ENCODE measurements at regions not wholly inside any gene's neighbourhood (a gene's known extent, or its start where the extent isn't known, plus 50 kb on each side); places are given as distances from the start of the nearest gene placed in this dataset.

DNA sequence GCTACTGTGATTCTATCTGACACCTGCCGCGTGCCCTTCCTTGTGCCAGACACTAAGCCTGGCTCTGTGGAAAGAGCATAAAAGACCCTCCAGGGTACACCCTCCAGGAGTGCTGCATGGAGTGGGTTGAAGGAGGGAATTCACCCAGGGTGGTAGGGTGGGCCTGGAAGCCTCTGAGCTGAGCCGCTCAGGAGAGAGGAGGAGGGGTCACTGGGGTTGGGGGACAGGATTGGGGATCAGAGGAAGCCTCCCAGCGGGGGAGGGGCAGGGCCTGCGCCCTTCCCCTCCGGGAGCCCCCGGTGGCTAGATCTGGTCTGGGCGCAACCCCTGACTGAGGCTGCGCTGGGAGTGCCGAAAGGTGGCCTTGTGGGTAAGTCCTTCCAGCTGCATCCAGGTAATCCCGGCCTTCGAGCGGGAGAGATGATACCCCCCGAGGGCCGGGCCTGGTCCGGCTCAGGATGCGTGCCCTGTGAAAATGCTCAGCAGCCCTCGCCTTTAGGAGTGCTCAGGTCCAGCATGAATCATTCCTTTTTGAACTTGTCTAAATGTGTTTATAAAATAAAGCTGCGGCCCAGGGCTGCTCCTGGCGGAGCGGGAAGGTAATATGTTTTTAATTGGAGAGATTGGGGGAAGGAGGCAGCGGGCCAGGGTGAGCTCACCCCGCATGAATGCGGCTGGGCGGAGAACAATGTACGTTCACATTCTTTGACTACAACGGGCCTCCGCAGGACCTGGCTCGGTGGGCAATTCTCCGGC lies 118.1 kb upstream of the SMIM23 start (continued):
- no peak for TF ChIP-seq ZBTB43 (CRISPR knock-in tag; conservative IDR thresholded peaks at IDR 0.05)
- TF ChIP-seq NCOR1 (IDR thresholded peaks at IDR 0.05; ENCODE audit: borderline replicate concordance, low read length) = no peak
- no peak for TF ChIP-seq SRSF1 (optimal IDR thresholded peaks at IDR 0.05; ENCODE audit: low read depth, low read length)
- no peak for TF ChIP-seq ZNF609 (CRISPR knock-in tag; IDR thresholded peaks at IDR 0.05; ENCODE audit: borderline replicate concordance)

DNA sequence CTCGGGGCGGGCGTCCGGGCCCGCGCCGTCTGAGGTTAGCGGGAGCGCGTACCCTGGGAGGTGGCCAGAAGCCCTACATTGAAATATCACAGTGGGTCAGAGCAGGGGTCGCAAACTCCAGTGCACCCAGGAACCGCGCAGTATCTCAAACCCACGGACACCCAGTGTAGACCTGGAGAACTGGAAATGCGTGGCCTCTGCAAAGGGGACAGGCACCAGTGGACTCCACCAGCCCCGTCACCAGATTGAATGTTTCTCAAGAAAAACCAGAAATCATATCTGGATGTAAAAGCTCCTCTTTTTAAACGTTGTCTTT lies 117.6 kb upstream of the SMIM23 start:
- H3K27ac ChIP-seq (ENCODE audit: extremely low read length, insufficient read depth, low read length) = no peak overlapping the region
- H3K4me2 ChIP-seq (ENCODE audit: low read depth, low read length) = no peak overlapping the region
- ATAC-seq = no peak
- no peaks in the 10 kb centered on the region for H3K9me3 ChIP-seq (ENCODE audit: low read length)
- no TSS peak for BruUV-seq (replicated peaks)
- H3K27me3 ChIP-seq (ENCODE audit: control insufficient read depth in 1 of 2, insufficient read depth in 2 of 2, low read length in 2 of 2) = peaks cover 0 to 7% of the 10 kb centered on the region in 2 experiments; a peak in 1 of 5 replicates
- in situ Hi-C loops (cut with HindIII; ENCODE audit: extremely low pct_ligation_motif_present, low pct_unique_long_range_greater_than_20kb) (no loop called here), intact Hi-C loops (cut with micrococcal nuclease; ENCODE audit: unreplicated experiment) (no loop called here)
- H4K20me1 ChIP-seq (ENCODE audit: insufficient read depth, low read length) = no peaks in the 10 kb centered on the region
- H3K9ac ChIP-seq (ENCODE audit: insufficient read depth, low read depth, low read length) = no peak overlapping the region
- H3K36me3 ChIP-seq (replicated peaks in 1 of 2; ENCODE audit: control insufficient read depth in 1 of 2, insufficient read depth in 2 of 2, low read length in 2 of 2) = no peaks in the 10 kb centered on the region
- no peak for FAIRE-seq
- H3K4me3 ChIP-seq (replicated peaks in 1 of 3; ENCODE audit: insufficient read depth in 1 of 3, low read depth in 2 of 3, low read length in 3 of 3) = no peak overlapping the region
- no peak overlapping the region for H2AFZ ChIP-seq (ENCODE audit: low read length)
- no peaks in the 10 kb centered on the region for H3K4me1 ChIP-seq (ENCODE audit: insufficient read depth, low read length)
- H3K79me2 ChIP-seq (ENCODE audit: insufficient read depth, low read length) = no peaks in the 10 kb centered on the region
- CTCF ChIA-PET (ENCODE audit: low intra/inter-chr PET ratio, low total read pairs) = no interaction called here
- DNase-seq (ENCODE audit: low spot score) = no peak
- 53% methylated on average over 3 of the region's 17 CpGs for WGBS (ENCODE audit: low lambda C conversion rate)
- POLR2A ChIA-PET = no interaction called here
- no peak for TF ChIP-seq SALL2 (CRISPR knock-in tag; IDR thresholded peaks at IDR 0.05)
- no peak for TF ChIP-seq TGIF2 (CRISPR knock-in tag; IDR thresholded peaks at IDR 0.05)
- TF ChIP-seq, protein P1, sequence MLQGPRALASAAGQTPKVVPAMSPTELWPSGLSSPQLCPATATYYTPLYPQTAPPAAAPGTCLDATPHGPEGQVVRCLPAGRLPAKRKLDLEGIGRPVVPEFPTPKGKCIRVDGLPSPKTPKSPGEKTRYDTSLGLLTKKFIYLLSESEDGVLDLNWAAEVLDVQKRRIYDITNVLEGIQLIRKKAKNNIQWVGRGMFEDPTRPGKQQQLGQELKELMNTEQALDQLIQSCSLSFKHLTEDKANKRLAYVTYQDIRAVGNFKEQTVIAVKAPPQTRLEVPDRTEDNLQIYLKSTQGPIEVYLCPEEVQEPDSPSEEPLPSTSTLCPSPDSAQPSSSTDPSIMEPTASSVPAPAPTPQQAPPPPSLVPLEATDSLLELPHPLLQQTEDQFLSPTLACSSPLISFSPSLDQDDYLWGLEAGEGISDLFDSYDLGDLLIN (CRISPR knock-in tag; IDR thresholded peaks at IDR 0.05; ENCODE audit: borderline replicate concordance) = no peak
- TF ChIP-seq, protein P2, sequence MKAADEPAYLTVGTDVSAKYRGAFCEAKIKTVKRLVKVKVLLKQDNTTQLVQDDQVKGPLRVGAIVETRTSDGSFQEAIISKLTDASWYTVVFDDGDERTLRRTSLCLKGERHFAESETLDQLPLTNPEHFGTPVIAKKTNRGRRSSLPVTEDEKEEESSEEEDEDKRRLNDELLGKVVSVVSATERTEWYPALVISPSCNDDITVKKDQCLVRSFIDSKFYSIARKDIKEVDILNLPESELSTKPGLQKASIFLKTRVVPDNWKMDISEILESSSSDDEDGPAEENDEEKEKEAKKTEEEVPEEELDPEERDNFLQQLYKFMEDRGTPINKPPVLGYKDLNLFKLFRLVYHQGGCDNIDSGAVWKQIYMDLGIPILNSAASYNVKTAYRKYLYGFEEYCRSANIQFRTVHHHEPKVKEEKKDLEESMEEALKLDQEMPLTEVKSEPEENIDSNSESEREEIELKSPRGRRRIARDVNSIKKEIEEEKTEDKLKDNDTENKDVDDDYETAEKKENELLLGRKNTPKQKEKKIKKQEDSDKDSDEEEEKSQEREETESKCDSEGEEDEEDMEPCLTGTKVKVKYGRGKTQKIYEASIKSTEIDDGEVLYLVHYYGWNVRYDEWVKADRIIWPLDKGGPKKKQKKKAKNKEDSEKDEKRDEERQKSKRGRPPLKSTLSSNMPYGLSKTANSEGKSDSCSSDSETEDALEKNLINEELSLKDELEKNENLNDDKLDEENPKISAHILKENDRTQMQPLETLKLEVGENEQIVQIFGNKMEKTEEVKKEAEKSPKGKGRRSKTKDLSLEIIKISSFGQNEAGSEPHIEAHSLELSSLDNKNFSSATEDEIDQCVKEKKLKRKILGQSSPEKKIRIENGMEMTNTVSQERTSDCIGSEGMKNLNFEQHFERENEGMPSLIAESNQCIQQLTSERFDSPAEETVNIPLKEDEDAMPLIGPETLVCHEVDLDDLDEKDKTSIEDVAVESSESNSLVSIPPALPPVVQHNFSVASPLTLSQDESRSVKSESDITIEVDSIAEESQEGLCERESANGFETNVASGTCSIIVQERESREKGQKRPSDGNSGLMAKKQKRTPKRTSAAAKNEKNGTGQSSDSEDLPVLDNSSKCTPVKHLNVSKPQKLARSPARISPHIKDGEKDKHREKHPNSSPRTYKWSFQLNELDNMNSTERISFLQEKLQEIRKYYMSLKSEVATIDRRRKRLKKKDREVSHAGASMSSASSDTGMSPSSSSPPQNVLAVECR (CRISPR knock-in tag; IDR thresholded peaks at IDR 0.05; ENCODE audit: borderline replicate concordance) = no peak
- TF ChIP-seq ZNF331 (CRISPR knock-in tag; IDR thresholded peaks at IDR 0.05) = no peak
- no peak for TF ChIP-seq ZNF451 (CRISPR knock-in tag; IDR thresholded peaks at IDR 0.05)
- no peak for TF ChIP-seq ZNF616 (CRISPR knock-in tag; IDR thresholded peaks at IDR 0.05; ENCODE audit: low read depth)

Data from HepG2 (cell line).